ENCODE measurements at regions not wholly inside any gene's neighbourhood (a gene's known extent, or its start where the extent isn't known, plus 50 kb on each side); places are given as distances from the start of the nearest gene placed in this dataset.
"Not testable (repeated sequence)": the region's sequence is repeated elsewhere in the genome, so short reads cannot be mapped to it uniquely, and the experiment has no call there.

DNA sequence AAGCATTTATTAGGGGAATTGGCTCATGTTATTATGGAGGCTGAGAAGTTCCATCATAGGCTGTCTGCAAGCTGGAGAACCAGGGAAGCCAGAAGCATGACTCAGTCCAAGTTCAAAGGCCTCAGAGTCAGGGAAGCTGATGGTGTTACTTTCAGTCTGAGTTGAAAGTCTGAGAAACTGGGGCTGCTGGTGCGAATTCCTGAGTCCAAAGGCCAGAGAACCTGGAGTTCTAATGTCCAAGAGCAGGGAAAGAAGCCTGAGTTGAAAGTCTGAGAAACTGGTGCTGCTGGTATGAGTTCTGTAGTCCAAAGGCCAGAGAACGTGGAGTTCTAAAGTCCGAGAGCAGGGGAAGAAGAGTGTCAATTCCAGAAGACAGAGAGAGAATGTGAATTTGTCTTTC lies 641.1 kb downstream of the ISL1 start:
- TF ChIP-seq, protein P1, sequence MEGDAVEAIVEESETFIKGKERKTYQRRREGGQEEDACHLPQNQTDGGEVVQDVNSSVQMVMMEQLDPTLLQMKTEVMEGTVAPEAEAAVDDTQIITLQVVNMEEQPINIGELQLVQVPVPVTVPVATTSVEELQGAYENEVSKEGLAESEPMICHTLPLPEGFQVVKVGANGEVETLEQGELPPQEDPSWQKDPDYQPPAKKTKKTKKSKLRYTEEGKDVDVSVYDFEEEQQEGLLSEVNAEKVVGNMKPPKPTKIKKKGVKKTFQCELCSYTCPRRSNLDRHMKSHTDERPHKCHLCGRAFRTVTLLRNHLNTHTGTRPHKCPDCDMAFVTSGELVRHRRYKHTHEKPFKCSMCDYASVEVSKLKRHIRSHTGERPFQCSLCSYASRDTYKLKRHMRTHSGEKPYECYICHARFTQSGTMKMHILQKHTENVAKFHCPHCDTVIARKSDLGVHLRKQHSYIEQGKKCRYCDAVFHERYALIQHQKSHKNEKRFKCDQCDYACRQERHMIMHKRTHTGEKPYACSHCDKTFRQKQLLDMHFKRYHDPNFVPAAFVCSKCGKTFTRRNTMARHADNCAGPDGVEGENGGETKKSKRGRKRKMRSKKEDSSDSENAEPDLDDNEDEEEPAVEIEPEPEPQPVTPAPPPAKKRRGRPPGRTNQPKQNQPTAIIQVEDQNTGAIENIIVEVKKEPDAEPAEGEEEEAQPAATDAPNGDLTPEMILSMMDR (IDR thresholded peaks at IDR 0.05): no peak
- Mint-ChIP-seq H3K27me3 (ENCODE audit: low read depth in 2 of 2) (no peaks in the 10 kb centered on the region), H3K4me1 (no peaks in the 10 kb centered on the region), H3K27ac (no peak overlapping the region), H3K36me3 (no peaks in the 10 kb centered on the region), H3K4me3 (no peak overlapping the region), H3K9me3 (peaks cover 13 to 17% of the 10 kb centered on the region in 2 donors)
- Histone ChIP-seq H3K27ac (ENCODE audit: low read length) (no peak overlapping the region), H3K4me1 (ENCODE audit: control insufficient read depth, insufficient read depth, low read length) (no peaks in the 10 kb centered on the region), H3K27me3 (ENCODE audit: control insufficient read depth, insufficient read depth, low read length) (no peaks in the 10 kb centered on the region), H3K9me3 (ENCODE audit: control insufficient read depth, insufficient read depth, low read length) (no peaks in the 10 kb centered on the region), H3K4me3 (ENCODE audit: low read length) (no peak overlapping the region), H3K36me3 (ENCODE audit: control insufficient read depth, insufficient read depth, low read length) (no peaks in the 10 kb centered on the region)
- WGBS (ENCODE audit: insufficient coverage): 56% methylated on average over 3 of the region's 3 CpGs
- ATAC-seq (no peak), DNase-seq (no peak)
- intact Hi-C loops (cut with micrococcal nuclease): no loop called here

DNA sequence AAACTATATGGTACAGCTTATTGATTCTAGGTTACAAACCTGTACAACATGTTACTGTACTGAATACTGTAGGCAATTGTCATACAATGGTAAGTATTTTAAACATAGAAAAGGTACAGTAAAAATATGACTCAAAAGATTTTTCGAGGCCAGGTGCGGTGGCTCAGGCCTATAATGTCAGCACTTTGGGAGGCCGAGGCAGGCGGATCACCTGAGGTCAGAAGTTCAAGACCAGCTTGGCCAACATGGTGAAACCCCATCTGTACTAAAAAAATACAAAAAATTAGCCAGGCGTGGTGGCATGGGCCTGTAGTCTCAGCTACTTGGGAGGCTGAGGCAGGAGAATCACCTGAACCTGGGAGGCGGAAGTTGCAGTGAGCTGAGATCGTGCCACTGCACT lies 646.6 kb downstream of the ISL1 start:
- intact Hi-C loops (cut with micrococcal nuclease); H3K4me1 Mint-ChIP-seq; H3K27me3 ChIP-seq (ENCODE audit: control insufficient read depth, insufficient read depth, low read length); H3K36me3 ChIP-seq (ENCODE audit: control insufficient read depth, insufficient read depth, low read length); ATAC-seq; H3K27ac ChIP-seq (ENCODE audit: low read length); H3K4me3 ChIP-seq (ENCODE audit: low read length); H3K27me3 Mint-ChIP-seq (ENCODE audit: low read depth in 2 of 2); H3K4me3 Mint-ChIP-seq; DNase-seq; H3K9me3 ChIP-seq (ENCODE audit: control insufficient read depth, insufficient read depth, low read length); H3K27ac Mint-ChIP-seq; H3K4me1 ChIP-seq (ENCODE audit: control insufficient read depth, insufficient read depth, low read length): not testable (repeated sequence)
- 87% methylated on average over 7 of the region's 7 CpGs for WGBS (ENCODE audit: insufficient coverage)
- peaks cover 12% of the 10 kb centered on the region for H3K36me3 Mint-ChIP-seq
- H3K9me3 Mint-ChIP-seq: peaks cover 10 to 15% of the 10 kb centered on the region in 2 donors

DNA sequence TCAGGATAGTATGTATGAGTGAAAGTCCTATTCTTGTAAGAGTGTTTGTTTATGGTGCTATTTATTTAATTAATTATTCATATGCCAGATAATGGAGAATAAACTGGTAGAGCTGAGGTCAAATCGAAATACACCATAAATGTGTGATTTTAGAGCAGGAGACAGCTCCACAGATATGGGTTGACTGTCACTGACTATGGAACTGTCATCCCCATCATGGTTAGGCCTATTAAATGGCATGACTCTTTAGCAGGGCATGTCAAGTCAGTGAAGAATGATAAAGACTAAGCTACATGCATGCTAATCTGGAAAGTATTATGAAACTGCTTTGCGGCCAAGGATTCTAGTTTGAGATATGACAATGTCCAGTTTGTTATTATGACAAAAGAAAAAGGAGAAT lies 658.6 kb downstream of the ISL1 start:
- Mint-ChIP-seq H3K9me3 (peaks cover 0 to 4% of the 10 kb centered on the region in 2 donors), H3K27me3 (ENCODE audit: low read depth in 2 of 2) (no peaks in the 10 kb centered on the region), H3K4me3 (no peak overlapping the region), H3K27ac (no peak overlapping the region), H3K4me1 (no peaks in the 10 kb centered on the region), H3K36me3 (no peaks in the 10 kb centered on the region)
- WGBS (ENCODE audit: insufficient coverage): 78% methylated on average over 2 of the region's 2 CpGs
- no peak for ATAC-seq
- no peaks in the 10 kb centered on the region for H3K9me3 ChIP-seq (ENCODE audit: control insufficient read depth, insufficient read depth, low read length)
- H3K4me3 ChIP-seq (ENCODE audit: low read length): no peak overlapping the region
- H3K27ac ChIP-seq (ENCODE audit: low read length): no peak overlapping the region
- no peaks in the 10 kb centered on the region for H3K4me1 ChIP-seq (ENCODE audit: control insufficient read depth, insufficient read depth, low read length)
- H3K36me3 ChIP-seq (ENCODE audit: control insufficient read depth, insufficient read depth, low read length): no peaks in the 10 kb centered on the region
- TF ChIP-seq, protein P1 (IDR thresholded peaks at IDR 0.05): no peak
- DNase-seq: no peak
- intact Hi-C loops (cut with micrococcal nuclease): no loop called here
- no peaks in the 10 kb centered on the region for H3K27me3 ChIP-seq (ENCODE audit: control insufficient read depth, insufficient read depth, low read length)

DNA sequence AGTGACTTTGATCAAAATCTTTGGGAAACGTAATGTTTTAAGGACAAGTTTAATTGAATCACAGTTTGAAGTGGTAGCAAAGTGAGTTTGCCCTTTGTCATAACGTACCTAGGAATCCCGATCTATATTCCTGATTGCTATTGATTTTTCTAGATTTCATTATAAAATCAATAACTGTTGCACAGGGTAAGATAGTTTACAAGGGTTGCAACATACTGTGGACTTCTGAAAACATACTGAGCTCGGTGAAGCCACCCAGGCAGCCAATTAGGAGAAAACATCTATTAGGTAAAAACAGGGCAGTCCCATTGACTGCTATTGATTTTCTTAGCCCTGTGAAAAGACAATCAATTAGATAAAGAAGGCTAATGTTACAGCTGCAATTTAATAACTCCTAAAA lies 659.9 kb downstream of the ISL1 start:
- no peaks in the 10 kb centered on the region for H3K27me3 Mint-ChIP-seq (ENCODE audit: low read depth in 2 of 2)
- ATAC-seq (no peak), DNase-seq (no peak)
- Histone ChIP-seq H3K27me3 (ENCODE audit: control insufficient read depth, insufficient read depth, low read length) (no peaks in the 10 kb centered on the region), H3K36me3 (ENCODE audit: control insufficient read depth, insufficient read depth, low read length) (no peaks in the 10 kb centered on the region), H3K4me3 (ENCODE audit: low read length) (no peak overlapping the region), H3K9me3 (ENCODE audit: control insufficient read depth, insufficient read depth, low read length) (no peaks in the 10 kb centered on the region), H3K4me1 (ENCODE audit: control insufficient read depth, insufficient read depth, low read length) (no peaks in the 10 kb centered on the region), H3K27ac (ENCODE audit: low read length) (no peak overlapping the region)
- H3K4me1 Mint-ChIP-seq: no peaks in the 10 kb centered on the region
- H3K9me3 Mint-ChIP-seq: peaks cover 5 to 6% of the 10 kb centered on the region in 2 donors
- H3K4me3 Mint-ChIP-seq: no peak overlapping the region
- H3K27ac Mint-ChIP-seq: no peak overlapping the region
- intact Hi-C loops (cut with micrococcal nuclease): no loop called here
- 66% methylated on average over 3 of the region's 4 CpGs for WGBS (ENCODE audit: insufficient coverage)
- TF ChIP-seq, protein P1 (IDR thresholded peaks at IDR 0.05): no peak
- no peaks in the 10 kb centered on the region for H3K36me3 Mint-ChIP-seq

Measured in natural killer cell (primary cell).